Urinary bladder (tissue), 3 donors: ENCODE measurements at regions not wholly inside any gene's neighbourhood (a gene's known extent, or its start where the extent isn't known, plus 50 kb on each side); places are given as distances from the start of the nearest gene placed in this dataset.

Source experiments
- DNase-seq: peaks from one replicate; pipeline ENCODE4 v3.0.0-alpha.2; 2015; ENCODE audit errors: extremely low spot score
- H3K27ac ChIP-seq: one replicate; pipeline ENCODE4 v1.5.1; 2013; ENCODE audit warnings: low read depth, mild to moderate bottlenecking, moderate library complexity
- H3K36me3 ChIP-seq: one replicate; pipeline ENCODE4 v1.6.1; 2013; ENCODE audit warnings: mild to moderate bottlenecking, moderate library complexity; ENCODE audit not compliant: insufficient read depth
- H3K4me1 ChIP-seq: one replicate; pipeline ENCODE4 v1.6.1; 2013; ENCODE audit warnings: mild to moderate bottlenecking, moderate library complexity; ENCODE audit not compliant: insufficient read depth
- H3K4me3 ChIP-seq: one replicate; pipeline ENCODE4 v1.5.1; 2013; ENCODE audit warnings: low read depth, low read length
- WGBS: extraction: QIAGEN DNeasy Blood & Tissue Kit; methylation state at CpG from one replicate; pipeline ENCODE4 v1.1.7; 2013; 5-methylcytosine and 5-hydroxymethylcytosine counted together
- donor health status: healthy with polysubstance abuse.
- donor health status: healthy.

DNA sequence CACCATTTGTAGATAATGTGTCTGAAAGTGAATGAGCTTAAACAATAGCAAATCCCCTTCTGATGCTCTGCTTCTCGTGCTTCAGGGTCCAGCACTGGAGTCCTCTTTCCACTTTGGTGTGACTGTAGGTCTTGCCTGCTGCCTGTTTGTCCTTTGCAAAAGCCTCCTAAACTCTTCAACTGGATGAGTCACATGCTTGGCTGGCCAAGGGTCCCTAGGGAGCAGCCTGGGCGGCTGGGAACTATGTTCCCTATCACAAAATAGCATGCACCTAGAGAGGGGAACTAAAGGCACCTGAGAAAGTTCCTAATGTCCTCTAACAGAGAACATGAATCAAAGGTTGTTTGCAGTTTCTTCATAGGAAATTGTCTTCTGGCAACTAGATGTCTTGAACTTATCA is 607.2 kb upstream of the PLXNA2 start:
- WGBS, result 83% methylated on average over 2 of the region's 2 CpGs
- no peaks in the 10 kb centered on the region for H3K4me1 ChIP-seq
- no peak for DNase-seq
- no peak overlapping the region for H3K27ac ChIP-seq
- peaks cover 2% of the 10 kb centered on the region for H3K36me3 ChIP-seq
- no peak overlapping the region for H3K4me3 ChIP-seq

DNA sequence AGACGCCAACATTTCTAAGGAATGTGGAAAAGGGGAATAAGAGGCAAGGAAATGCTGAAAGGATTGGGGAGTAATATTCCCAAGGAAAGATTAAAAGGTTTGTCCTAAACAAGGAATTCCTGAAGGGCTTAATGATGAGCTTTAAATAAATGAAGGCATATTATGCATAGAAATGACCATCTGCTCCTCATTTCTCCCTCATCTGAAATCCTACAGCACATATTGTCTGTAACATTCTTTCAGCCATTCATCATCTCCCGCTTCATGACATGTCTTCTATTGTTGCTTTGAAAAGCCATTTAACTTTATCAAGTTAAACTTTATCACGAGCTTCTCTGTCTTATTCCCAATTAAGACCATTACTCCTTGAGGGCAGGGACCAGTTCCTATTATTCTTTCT is 608.7 kb upstream of the PLXNA2 start:
- peaks cover 2% of the 10 kb centered on the region for H3K36me3 ChIP-seq
- WGBS, result 85% methylated on average over 3 of the region's 3 CpGs
- no peak for DNase-seq
- no peaks in the 10 kb centered on the region for H3K4me1 ChIP-seq
- no peak overlapping the region for H3K4me3 ChIP-seq
- no peak overlapping the region for H3K27ac ChIP-seq

DNA sequence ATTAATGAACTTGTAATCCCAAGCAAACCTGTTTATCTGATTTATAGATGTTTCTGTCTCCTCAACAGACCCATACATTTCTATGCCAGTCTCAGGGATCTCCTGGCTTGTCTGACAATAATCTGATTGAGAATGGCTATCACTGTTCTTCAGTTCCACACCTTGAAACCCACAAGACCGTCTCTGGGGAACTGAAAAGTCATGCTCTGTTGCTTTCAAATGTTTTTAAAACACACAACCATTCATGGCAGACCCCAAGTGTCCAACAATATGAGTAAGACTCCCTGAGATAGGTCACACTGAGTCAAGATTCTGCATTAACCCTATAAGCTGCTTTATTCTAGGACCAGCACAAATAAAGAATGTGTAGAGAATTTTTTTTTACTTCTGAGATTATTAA is 611.2 kb upstream of the PLXNA2 start:
- no peak for DNase-seq
- no peak overlapping the region for H3K4me3 ChIP-seq
- H3K4me1 ChIP-seq, result no peaks in the 10 kb centered on the region
- 87% methylated on average over 1 of the region's 1 CpG for WGBS
- H3K27ac ChIP-seq, result no peak overlapping the region
- peaks cover 2% of the 10 kb centered on the region for H3K36me3 ChIP-seq

DNA sequence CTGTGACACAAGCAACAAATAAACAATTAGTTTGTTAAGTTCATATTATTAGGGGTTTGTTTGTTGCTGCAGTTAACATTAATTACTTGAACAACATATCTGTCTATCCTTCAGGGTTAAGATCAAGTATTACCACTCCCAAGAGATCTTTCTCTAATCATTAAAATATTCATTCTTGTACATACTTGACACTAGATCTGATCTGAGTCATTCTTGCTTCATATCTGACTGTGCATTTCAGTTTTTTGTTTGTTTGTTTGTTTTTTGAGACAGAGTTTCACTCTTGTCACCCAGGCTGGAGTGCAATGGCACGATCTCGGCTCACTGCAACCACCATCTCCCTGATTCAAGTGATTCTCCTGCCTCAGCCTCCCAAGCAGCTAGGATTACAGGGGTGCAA is 613.3 kb upstream of the PLXNA2 start:
- no peak overlapping the region for H3K4me3 ChIP-seq
- DNase-seq, result no peak
- no peaks in the 10 kb centered on the region for H3K4me1 ChIP-seq
- H3K36me3 ChIP-seq, result peaks cover 2% of the 10 kb centered on the region
- WGBS, result 91% methylated on average over 2 of the region's 2 CpGs
- no peak overlapping the region for H3K27ac ChIP-seq

DNA sequence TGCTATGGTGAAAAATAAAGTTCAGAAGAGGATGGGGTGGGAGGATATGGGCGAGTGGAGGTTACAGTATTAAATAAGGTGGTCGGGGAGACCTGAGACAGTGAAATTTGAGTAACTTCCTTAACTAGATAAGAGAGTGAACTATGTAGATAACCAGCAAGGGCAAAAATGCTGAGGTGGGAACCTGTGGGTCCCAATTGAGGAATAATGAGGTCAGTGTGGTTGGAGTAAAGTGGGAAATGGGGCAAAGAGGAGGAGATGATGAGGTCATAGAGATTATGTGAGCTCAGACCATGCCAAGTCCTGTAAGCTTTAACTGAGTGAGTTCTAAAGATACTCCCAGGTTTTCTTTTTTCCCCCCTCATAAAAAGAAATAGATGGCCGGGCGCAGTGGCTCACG is 614.6 kb upstream of the PLXNA2 start:
- DNase-seq, result no peak
- no peaks in the 10 kb centered on the region for H3K4me1 ChIP-seq
- H3K27ac ChIP-seq, result no peak overlapping the region
- no peak overlapping the region for H3K4me3 ChIP-seq
- H3K36me3 ChIP-seq, result peaks cover 2% of the 10 kb centered on the region
- 81% methylated on average over 5 of the region's 5 CpGs for WGBS

DNA sequence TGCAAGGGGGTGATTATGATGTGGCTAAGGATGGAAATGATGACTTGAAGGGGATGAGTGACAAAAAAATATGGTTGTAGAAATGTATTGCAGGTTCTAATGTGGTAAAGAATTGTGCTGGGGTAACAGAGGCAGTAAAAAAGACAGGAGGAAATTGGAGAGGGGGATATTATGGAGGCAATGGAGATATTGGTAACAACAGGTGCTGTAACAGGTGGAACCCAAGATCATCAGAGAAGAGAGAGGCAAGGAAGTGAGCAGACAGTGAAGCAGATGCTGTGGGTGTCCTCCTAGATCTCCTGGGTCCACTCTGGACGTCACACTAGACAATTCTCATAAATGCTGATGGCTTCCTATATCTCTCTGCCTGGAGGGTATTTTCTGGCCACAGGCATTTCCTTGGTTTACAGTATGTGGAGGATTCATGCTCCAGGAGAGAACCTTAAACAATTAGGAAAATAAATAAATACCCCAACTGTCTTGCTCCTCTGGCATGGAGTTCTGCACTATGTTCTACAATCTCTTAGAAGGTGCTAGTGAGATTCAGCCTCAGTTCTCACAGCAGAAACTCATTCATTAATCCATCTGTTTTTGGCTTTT is 620.3 kb upstream of the PLXNA2 start:
- H3K4me1 ChIP-seq, result no peaks in the 10 kb centered on the region
- no peak overlapping the region for H3K27ac ChIP-seq
- 67% methylated on average over 1 of the region's 1 CpG for WGBS
- no peak overlapping the region for H3K4me3 ChIP-seq
- no peak for DNase-seq
- no peaks in the 10 kb centered on the region for H3K36me3 ChIP-seq

DNA sequence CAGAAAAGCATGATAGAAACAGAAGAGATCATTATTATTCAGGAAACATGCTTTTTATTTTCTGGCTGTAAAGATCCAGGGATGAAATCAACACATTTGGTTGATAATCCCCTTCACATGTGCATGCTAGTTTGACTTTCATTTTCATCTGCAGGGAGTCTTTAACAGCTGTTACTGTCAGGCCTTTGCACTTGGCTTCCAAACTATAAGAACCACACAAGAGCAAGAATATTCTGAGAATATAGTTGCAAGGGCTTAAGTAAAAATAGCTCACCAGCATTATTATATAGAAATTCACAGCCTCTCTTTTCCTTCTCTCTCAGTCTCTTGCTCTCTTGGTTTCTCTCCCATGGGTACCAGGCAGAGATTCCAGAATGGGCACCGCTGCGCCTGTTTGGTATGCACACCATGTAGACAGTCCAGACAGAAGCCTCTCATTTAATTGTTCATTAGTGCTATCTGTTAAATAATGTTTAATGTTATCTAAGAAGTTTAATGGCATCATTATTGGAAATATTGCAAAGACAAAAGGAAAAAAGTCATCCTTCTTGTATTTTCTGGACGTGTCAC is 622.3 kb upstream of the PLXNA2 start:
- 96% methylated on average over 3 of the region's 3 CpGs for WGBS
- no peaks in the 10 kb centered on the region for H3K36me3 ChIP-seq
- no peak overlapping the region for H3K4me3 ChIP-seq
- no peaks in the 10 kb centered on the region for H3K4me1 ChIP-seq
- H3K27ac ChIP-seq, result no peak overlapping the region
- no peak for DNase-seq

DNA sequence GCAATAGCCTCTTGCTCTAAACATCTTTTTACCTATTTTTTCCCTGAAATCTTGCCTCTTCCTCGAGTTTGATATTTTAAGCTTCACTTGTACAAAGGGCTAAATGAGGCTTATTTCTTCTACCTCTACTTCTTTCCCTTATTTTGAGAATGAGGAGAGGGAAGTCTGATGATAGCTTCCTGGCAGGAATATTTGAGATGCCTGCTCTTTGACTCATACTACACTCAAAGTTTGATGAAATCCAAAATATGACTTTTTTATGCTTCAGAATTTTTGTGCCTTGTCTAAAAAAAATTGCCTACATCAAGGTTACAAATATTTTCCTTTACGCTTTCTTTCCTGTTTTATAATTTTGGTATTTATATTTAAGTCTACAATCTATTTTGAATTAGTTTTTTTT is 624.4 kb upstream of the PLXNA2 start:
- WGBS, result 40% methylated on average over 2 of the region's 2 CpGs
- no peaks in the 10 kb centered on the region for H3K4me1 ChIP-seq
- no peak overlapping the region for H3K4me3 ChIP-seq
- no peak for DNase-seq
- H3K27ac ChIP-seq, result no peak overlapping the region
- H3K36me3 ChIP-seq, result no peaks in the 10 kb centered on the region

DNA sequence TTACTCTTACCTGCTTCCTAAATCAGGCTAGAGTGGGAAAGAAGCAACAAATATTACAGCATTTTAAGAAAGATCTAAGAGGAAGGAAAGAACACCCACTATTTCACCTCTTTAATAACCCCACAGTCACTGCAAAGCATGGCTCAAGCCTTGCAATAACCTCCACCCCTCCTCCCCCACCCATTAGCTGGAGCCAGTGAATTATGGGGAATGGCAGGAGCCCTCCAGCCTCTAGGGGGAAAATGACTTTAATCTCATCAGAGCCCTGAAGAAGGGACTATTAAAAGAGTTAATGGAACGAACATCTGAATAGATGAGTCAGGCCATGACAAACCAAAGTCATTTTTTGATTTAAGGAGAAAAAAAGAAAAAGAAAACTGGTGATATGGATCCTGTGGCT is 630.7 kb upstream of the PLXNA2 start:
- 74% methylated on average over 1 of the region's 1 CpG for WGBS
- Histone ChIP-seq H3K4me1 (no peaks in the 10 kb centered on the region), H3K4me3 (no peak overlapping the region), H3K36me3 (no peaks in the 10 kb centered on the region), H3K27ac (no peak overlapping the region)
- no peak for DNase-seq

DNA sequence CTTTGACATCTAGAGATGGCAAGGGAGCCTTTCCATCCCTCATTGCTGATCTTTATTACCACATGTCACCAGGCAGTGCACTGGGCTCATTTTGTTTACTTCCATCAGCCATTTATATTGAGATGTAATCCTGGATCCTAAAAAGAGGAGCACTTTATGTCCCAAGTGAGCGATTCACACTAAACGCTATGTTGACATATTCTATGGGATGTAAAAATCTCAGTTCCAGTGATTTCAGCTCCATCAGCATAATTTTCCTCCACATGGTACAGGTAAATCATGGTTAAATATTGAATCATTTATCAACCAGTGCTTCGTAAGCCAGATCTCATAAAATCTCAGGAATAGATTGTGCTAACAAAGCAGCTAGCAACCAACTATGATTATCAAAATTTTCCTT is 634.8 kb upstream of the PLXNA2 start:
- DNase-seq, result no peak
- WGBS, result 94% methylated on average over 3 of the region's 3 CpGs
- H3K36me3 ChIP-seq, result no peaks in the 10 kb centered on the region
- H3K4me3 ChIP-seq, result no peak overlapping the region
- H3K27ac ChIP-seq, result no peak overlapping the region
- H3K4me1 ChIP-seq, result no peaks in the 10 kb centered on the region

DNA sequence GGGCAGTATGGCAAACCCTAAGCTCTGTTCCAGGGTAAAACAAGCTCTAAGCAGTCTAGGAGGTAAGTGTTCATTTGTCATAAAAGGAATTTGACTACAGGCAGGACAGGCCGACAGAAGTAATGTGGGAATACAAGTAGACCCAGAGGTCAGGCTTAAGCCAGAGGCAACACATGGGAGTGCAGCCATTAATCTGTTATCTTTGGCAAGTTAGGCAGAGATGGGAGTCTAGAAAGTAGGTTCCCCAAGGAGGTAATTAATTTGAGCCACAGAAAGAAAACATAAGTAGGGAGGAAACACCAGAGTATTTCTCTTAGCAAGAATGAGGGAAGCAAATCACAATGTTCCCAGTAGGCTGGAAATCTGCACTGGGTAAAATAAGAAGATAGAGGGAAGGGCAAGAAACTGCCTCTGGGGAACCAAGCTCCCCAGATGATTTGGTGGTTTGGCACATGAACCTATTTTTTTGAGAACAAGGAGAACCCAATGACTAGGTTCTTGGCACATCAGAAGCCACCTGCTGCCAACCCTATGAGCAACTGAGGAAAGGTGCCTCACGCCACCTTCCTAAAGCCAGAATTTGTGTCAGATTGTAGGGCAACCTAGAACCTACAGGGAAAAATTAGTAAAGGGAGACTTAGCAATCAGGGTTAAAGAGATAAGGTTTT is 636.4 kb upstream of the PLXNA2 start:
- 74% methylated on average over 2 of the region's 2 CpGs for WGBS
- H3K27ac ChIP-seq, result no peak overlapping the region
- H3K4me1 ChIP-seq, result no peaks in the 10 kb centered on the region
- DNase-seq, result no peak
- H3K36me3 ChIP-seq, result no peaks in the 10 kb centered on the region
- no peak overlapping the region for H3K4me3 ChIP-seq

DNA sequence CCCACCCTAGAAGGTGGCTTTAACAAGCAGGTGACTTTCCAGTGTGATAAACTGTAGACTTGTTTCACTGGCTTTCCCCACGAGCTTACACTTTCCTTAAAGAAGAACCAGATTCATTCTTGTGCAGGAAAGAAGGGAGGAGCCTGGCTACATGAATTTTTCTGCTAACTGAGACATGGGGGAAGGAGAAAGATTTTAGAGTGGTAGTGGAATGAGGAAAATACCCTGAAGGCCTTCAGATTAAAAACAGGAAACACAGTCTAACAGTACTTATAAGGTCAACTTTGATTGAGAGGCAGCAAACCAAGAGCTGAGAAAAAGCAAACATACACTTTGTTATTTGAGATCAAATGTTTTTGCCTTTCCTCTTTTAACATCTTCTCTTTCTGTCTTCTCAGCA is 640.9 kb upstream of the PLXNA2 start:
- DNase-seq, result no peak
- H3K4me1 ChIP-seq, result no peaks in the 10 kb centered on the region
- no peak overlapping the region for H3K27ac ChIP-seq
- H3K4me3 ChIP-seq, result no peak overlapping the region
- H3K36me3 ChIP-seq, result no peaks in the 10 kb centered on the region
- 22% methylated on average over 1 of the region's 1 CpG for WGBS

DNA sequence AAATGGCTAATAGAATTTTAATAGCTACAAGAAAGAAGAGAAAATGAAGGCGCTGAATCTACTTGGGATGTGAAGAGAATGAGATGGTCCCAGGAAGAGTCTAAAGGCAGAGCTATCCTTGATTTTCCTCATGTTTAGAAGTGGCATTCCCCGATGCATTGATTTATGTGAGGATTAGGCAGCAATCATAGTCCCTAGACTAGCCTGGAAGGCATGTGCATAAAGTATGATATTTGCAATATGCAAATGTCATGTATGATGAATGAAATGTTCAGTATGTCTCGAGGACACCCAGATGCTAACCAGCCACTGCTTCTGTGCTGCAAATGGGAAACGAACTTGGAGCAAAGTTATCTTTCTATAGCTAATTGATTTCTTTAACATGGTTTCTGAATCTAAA is 641.5 kb upstream of the PLXNA2 start:
- DNase-seq, result no peak

DNA sequence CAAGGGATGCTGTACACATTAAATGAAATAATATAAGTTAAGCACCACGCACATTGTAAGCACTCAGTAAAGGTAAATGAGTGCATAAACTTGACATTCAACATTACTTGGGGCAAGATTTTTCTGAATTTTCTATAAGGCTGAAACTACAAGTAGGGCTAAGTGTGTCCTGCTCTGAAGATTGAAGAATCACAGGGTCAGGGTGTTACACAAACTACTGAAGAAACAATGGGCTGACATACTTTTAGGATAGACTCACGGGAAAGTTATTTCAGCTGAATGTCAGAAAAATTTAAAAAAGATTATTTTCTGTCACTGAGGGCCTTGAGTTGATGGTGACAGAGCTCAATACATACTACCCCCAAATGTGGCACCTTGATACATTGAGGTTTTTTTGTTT is 644.2 kb upstream of the PLXNA2 start:
- Histone ChIP-seq H3K4me1 (no peaks in the 10 kb centered on the region), H3K27ac (no peak overlapping the region), H3K36me3 (no peaks in the 10 kb centered on the region), H3K4me3 (no peak overlapping the region)
- WGBS, result 96% methylated on average over 2 of the region's 2 CpGs
- no peak for DNase-seq

More for the DNA sequence above, 641.5 kb upstream of the PLXNA2 start:
- H3K27ac ChIP-seq, result no peak overlapping the region
- no peak overlapping the region for H3K4me3 ChIP-seq
- H3K4me1 ChIP-seq, result no peaks in the 10 kb centered on the region
- H3K36me3 ChIP-seq, result no peaks in the 10 kb centered on the region
- 73% methylated on average over 4 of the region's 4 CpGs for WGBS
